ENCODE measurements at regions not wholly inside any gene's neighbourhood (a gene's known extent, or its start where the extent isn't known, plus 50 kb on each side); places are given as distances from the start of the nearest gene placed in this dataset.

- TF ChIP-seq CTCF (IDR thresholded peaks at IDR 0.05) (no peak), POLR2A (IDR thresholded peaks at IDR 0.05) (no peak), POLR2AphosphoS5 (IDR thresholded peaks at IDR 0.05) (no peak)
Observed at GRCh38 chr11:103845331-103845730, 191.1 kb upstream of the DDI1 start.

Measured in stomach (tissue), 4 donors.